Caco-2 (cell line): ENCODE measurements at regions not wholly inside any gene's neighbourhood (a gene's known extent, or its start where the extent isn't known, plus 50 kb on each side); places are given as distances from the start of the nearest gene placed in this dataset.

ENCODE experiments used
- BruUV-seq: library from RNA; stranded (reverse); fragments of 400-500 nt; replicated peaks from 2 replicates; lab custom pipeline; 2021; lab: Mats Ljungman, UMichigan
- CTCF ChIA-PET: fragments of 300-600 bp; sonication (Branson Sonifier 250); formaldehyde crosslinking; loops from one replicate; lab custom pipeline; 2022; ENCODE audit warnings: antibody characterized with exemption; lab: Charles Lee
- POLR2A ChIA-PET: fragments of 300-600 bp; sonication (Branson Sonifier 250); formaldehyde crosslinking; loops from one replicate; lab custom pipeline; 2022; ENCODE audit warnings: antibody characterized with exemption; lab: Charles Lee
- DNase-seq, 2 experiments: peaks; one replicate each; pipeline versions ENCODE4 v3.0.0 to v3.0.0-alpha.2; 2020 to 2022
- H3K27me3 ChIP-seq: replicated peaks from 2 replicates; pipeline ENCODE4 v1.6.0; 2011; ENCODE audit warnings: low read length; ENCODE audit not compliant: control insufficient read depth, insufficient read depth
- H3K36me3 ChIP-seq: 2 replicates; pipeline ENCODE4 v1.5.1; 2011; ENCODE audit warnings: low read length; ENCODE audit not compliant: control insufficient read depth, insufficient read depth
- H3K4me1 ChIP-seq: fragments of 250-450 bp; sonication (Bioruptor Pico); 2 replicates; pipeline ENCODE4 v1.5.1; 2020; ENCODE audit warnings: mild to moderate bottlenecking
- H3K4me3 ChIP-seq: 2 replicates; pipeline ENCODE4 v1.5.1; 2011; ENCODE audit warnings: low read depth, mild to moderate bottlenecking, control low read depth, low read length
- H3K9me3 ChIP-seq: fragments of 250-450 bp; sonication (Bioruptor Pico); 2 replicates; pipeline ENCODE4 v1.5.1; 2020; ENCODE audit warnings: mild to moderate bottlenecking, moderate library complexity
- H3K27ac Mint-ChIP-seq: one replicate; pipeline ENCODE4 v1.8.0; 2022; ENCODE audit warnings: mixed read lengths; ENCODE audit not compliant: unreplicated experiment
- H3K27me3 Mint-ChIP-seq: one replicate; pipeline ENCODE4 v1.8.0; 2022; ENCODE audit warnings: mixed read lengths; ENCODE audit not compliant: insufficient read depth, unreplicated experiment
- H3K36me3 Mint-ChIP-seq: one replicate; pipeline ENCODE4 v1.8.0; 2022; ENCODE audit warnings: mild to moderate bottlenecking, mixed read lengths; ENCODE audit not compliant: insufficient read depth, unreplicated experiment
- H3K4me1 Mint-ChIP-seq: one replicate; pipeline ENCODE4 v1.8.0; 2022; ENCODE audit warnings: low read depth, mixed read lengths; ENCODE audit not compliant: unreplicated experiment
- H3K4me3 Mint-ChIP-seq: one replicate; pipeline ENCODE4 v1.8.0; 2022; ENCODE audit warnings: mild to moderate bottlenecking, moderate library complexity, mixed read lengths; ENCODE audit not compliant: unreplicated experiment
- H3K9me3 Mint-ChIP-seq: one replicate; pipeline ENCODE4 v1.8.0; 2022; ENCODE audit warnings: mixed read lengths; ENCODE audit not compliant: unreplicated experiment
- intact Hi-C: fragments of 100-400 bp; cut with micrococcal nuclease; formaldehyde crosslinking; loops from one replicate; pipeline ENCODE4 v1.10.0; 2022; ENCODE audit not compliant: unreplicated experiment
- TF ChIP-seq, protein P1 (sequence below), 2 experiments: fragments of 200-600 bp in 1 of 2; IDR thresholded peaks; 1 replicate in 1 of 2; 2 replicates in 1 of 2; pipeline versions ENCODE4 v1.5.1 to v1.8.0; 2011 to 2022; ENCODE audit warnings: antibody characterized with exemption in 1 of 2, control low read depth in 1 of 2, inconsistent platforms in 1 of 2, low read depth in 1 of 2, low read length in 1 of 2, mild to moderate bottlenecking in 1 of 2, moderate library complexity in 1 of 2; ENCODE audit not compliant: insufficient read depth in 1 of 2, severe bottlenecking in 1 of 2, unreplicated experiment in 1 of 2

- ChIA-PET CTCF (no interaction called here), POLR2A (no interaction called here)
- intact Hi-C loops, result no loop called here
- Mint-ChIP-seq H3K27ac (no peak overlapping the region), H3K9me3 (peaks cover 24% of the 10 kb centered on the region), H3K36me3 (no peaks in the 10 kb centered on the region), H3K4me3 (no peak overlapping the region), H3K4me1 (no peaks in the 10 kb centered on the region), H3K27me3 (peaks cover 8% of the 10 kb centered on the region)
- Histone ChIP-seq H3K27me3 (no peaks in the 10 kb centered on the region), H3K4me1 (no peaks in the 10 kb centered on the region), H3K9me3 (no peaks in the 10 kb centered on the region; the same call in 1 of the 2 replicates), H3K4me3 (no peak overlapping the region), H3K36me3 (no peaks in the 10 kb centered on the region)
- DNase-seq, result no peak
- BruUV-seq, result no TSS peak
- TF ChIP-seq, protein P1, sequence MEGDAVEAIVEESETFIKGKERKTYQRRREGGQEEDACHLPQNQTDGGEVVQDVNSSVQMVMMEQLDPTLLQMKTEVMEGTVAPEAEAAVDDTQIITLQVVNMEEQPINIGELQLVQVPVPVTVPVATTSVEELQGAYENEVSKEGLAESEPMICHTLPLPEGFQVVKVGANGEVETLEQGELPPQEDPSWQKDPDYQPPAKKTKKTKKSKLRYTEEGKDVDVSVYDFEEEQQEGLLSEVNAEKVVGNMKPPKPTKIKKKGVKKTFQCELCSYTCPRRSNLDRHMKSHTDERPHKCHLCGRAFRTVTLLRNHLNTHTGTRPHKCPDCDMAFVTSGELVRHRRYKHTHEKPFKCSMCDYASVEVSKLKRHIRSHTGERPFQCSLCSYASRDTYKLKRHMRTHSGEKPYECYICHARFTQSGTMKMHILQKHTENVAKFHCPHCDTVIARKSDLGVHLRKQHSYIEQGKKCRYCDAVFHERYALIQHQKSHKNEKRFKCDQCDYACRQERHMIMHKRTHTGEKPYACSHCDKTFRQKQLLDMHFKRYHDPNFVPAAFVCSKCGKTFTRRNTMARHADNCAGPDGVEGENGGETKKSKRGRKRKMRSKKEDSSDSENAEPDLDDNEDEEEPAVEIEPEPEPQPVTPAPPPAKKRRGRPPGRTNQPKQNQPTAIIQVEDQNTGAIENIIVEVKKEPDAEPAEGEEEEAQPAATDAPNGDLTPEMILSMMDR (IDR thresholded peaks at IDR 0.05; ENCODE audit: insufficient read depth in 1 of 2, low read depth in 1 of 2, low read length in 1 of 2, severe bottlenecking in 1 of 2, unreplicated experiment in 1 of 2), result no peak
Observed at GRCh38 chrX:519741-520140, 110.8 kb upstream of the SHOX start.

- Mint-ChIP-seq H3K4me1 (peaks cover 14% of the 10 kb centered on the region), H3K27ac (no peak overlapping the region), H3K36me3 (no peaks in the 10 kb centered on the region), H3K27me3 (no peaks in the 10 kb centered on the region), H3K9me3 (peaks cover 24% of the 10 kb centered on the region), H3K4me3 (no peak overlapping the region)
- H3K4me3 ChIP-seq, result no peak overlapping the region
- H3K36me3 ChIP-seq, result no peaks in the 10 kb centered on the region
- H3K9me3 ChIP-seq, result no peaks in the 10 kb centered on the region; the same call in 1 of the 2 replicates
- BruUV-seq, result no TSS peak
- DNase-seq, result no peak
- ChIA-PET CTCF (no interaction called here), POLR2A (no interaction called here)
- TF ChIP-seq, protein P1 (IDR thresholded peaks at IDR 0.05; ENCODE audit: insufficient read depth in 1 of 2, low read depth in 1 of 2, low read length in 1 of 2, severe bottlenecking in 1 of 2, unreplicated experiment in 1 of 2), result no peak
- H3K4me1 ChIP-seq, result peaks cover 12% of the 10 kb centered on the region
- intact Hi-C loops, result no loop called here
- H3K27me3 ChIP-seq, result no peaks in the 10 kb centered on the region
Observed at GRCh38 chrX:522456-522855, 108.1 kb upstream of the SHOX start.

GRCh38 chrX:525134-525533 lies 105.5 kb upstream of the SHOX start:
- peaks cover 14% of the 10 kb centered on the region for H3K4me1 Mint-ChIP-seq
- H3K27me3 Mint-ChIP-seq, result no peaks in the 10 kb centered on the region
- H3K27ac Mint-ChIP-seq, result no peak overlapping the region
- no TSS peak for BruUV-seq
- intact Hi-C loops, result no loop called here
- TF ChIP-seq, protein P1 (IDR thresholded peaks at IDR 0.05; ENCODE audit: insufficient read depth in 1 of 2, low read depth in 1 of 2, low read length in 1 of 2, severe bottlenecking in 1 of 2, unreplicated experiment in 1 of 2), result no peak
- ChIA-PET CTCF (no interaction called here), POLR2A (no interaction called here)
- H3K36me3 Mint-ChIP-seq, result no peaks in the 10 kb centered on the region
- H3K9me3 ChIP-seq, result peaks cover 3% of the 10 kb centered on the region; the same call in 1 of the 2 replicates
- DNase-seq, result no peak
- H3K4me3 Mint-ChIP-seq, result no peak overlapping the region
- no peaks in the 10 kb centered on the region for H3K36me3 ChIP-seq
- peaks cover 36% of the 10 kb centered on the region for H3K9me3 Mint-ChIP-seq
- peaks cover 12% of the 10 kb centered on the region for H3K4me1 ChIP-seq
- H3K27me3 ChIP-seq, result no peaks in the 10 kb centered on the region
- no peak overlapping the region for H3K4me3 ChIP-seq
